Stimulated activated CD4-positive, alpha-beta T cell treated with anti-CD3 and anti-CD28 coated beads, Interleukin-1b, Interleukin-23, amount 100 ng/mL, for 4 hours (primary cell): ENCODE measurements at regions not wholly inside any gene's neighbourhood (a gene's known extent, or its start where the extent isn't known, plus 50 kb on each side); places are given as distances from the start of the nearest gene placed in this dataset.
A peak's percentile ranks its signal among the peaks of the same experiment; 100 is the strongest.
"Not testable (repeated sequence)": the region's sequence is repeated elsewhere in the genome, so short reads cannot be mapped to it uniquely, and the experiment has no call there.

Experiments used
- DNase-seq, 2 donors: peaks; one replicate each; pipeline ENCODE4 v3.0.0-alpha.2; 2020; ENCODE audit warnings: low read depth in 2 of 2

DNA sequence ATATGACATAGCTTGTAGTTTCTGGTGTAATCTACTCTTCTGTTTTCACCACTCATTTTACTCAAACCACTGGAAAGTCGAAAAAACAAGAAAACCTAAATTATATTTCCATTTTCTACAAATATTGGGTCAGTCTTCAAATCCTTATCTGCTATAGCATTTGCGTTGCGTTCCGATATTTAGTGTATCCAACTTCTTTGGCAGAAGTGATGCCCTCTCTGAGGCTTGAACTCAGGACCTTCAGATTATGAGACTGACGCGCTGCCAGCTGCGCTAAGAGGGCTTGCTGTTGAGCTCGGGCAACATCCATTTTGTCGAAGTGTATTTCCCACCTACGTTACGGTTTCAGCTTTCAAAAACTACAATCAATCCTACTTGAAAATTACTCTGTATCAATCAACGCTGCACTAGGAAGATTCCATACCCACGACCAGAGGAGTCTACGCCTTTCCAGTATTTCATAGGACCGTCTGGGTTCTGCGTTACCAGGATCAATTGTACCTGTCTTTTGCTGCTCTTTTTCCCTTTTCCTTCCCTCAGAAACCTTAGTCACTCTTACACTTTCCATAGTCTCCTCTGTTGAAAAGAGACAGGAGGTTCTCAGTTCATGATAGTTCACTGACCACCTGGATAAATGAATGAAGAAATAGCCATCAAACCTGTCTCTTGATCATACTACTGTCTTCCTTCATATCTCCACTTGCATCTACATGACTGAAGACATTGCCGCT is 140.5 kb upstream of the ZNF322 start:
- DNase-seq: not testable (repeated sequence)

- not testable (repeated sequence) for DNase-seq
These were observed 144.2 kb upstream of the ZNF322 start for GRCh38 chr6:26803762-26804161.

DNA sequence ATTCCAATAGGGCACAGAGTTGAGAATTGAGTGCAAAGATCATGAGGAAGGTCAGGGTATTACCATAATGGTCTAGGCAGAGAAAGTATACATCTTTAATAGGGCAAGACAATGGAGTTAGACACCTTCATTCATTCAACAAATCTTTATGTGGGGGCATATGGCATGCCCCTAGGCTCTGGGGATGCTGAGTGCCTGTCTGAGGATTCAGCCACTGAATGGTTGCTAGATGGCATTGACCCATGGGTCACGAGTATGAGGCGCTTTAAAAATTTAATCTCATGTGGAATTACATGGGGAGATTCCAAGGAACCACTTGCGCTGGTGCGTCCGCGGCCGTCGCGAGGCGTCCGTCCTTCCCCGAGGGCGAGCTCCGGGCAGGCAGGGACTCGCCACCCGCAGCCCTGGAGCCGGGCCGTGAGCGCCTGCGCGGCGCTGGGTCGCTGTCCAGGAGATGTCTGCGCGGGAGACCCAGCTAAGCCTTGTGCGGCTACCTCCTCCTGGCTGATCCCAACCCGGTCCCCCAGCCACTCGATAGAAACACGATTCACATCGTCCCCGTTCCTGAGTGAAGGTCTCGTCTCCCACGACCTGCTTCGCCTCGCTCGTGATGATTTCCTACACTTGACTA is 152.1 kb upstream of the ZNF322 start:
- not testable (repeated sequence) for DNase-seq

DNA sequence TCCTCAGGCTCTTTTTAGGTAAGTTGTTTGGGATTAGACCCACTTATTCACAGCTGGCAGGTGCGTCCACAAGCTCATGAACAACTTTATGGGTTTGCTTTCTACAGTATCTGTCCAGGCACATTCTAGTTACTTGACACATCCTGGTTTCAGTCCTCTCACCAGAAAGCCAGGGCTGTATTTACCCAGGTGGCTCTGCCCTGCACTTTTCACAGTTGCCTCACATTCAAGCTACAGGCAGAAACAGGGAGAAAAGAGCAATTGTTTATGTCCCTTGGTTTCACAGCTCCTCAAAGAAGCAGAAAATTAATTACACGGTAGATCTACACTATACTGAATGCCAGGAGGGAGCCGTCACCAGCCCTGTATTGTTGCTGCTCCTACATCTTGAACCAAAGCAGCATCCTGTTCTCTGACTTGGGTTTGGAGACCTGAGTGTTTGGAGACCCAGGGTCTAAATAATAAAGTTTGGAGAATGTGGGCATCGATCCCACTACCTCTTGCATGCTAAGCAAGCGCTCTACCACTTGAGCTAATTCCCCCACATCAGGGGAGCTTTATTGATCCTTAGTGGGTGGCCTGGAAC is 159.2 kb upstream of the ZNF322 start:
- not testable (repeated sequence) for DNase-seq

- DNase-seq: not testable (repeated sequence)
These were observed 168.4 kb upstream of the ZNF322 start for GRCh38 chr6:26827965-26828364.

DNA sequence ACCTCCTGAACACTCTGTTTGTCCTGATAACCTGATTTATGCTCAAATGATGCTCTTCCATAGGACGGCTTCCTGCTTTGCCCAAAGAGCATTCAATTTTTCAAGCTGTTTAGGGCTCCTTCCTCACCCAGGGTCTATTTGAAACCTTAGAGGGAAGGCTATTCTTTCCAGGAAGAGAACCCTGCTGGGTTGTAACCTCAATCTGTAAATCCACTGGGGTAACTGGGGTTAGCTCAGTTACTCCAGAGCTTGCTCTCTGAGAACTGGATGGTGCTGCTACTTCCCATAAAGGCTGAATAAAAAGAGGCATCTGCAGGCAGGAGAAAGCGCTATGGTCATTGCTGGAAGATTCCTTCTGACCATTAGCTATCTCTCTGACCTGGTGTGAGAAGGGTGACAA is 169.9 kb upstream of the ZNF322 start:
- DNase-seq: not testable (repeated sequence)

DNA sequence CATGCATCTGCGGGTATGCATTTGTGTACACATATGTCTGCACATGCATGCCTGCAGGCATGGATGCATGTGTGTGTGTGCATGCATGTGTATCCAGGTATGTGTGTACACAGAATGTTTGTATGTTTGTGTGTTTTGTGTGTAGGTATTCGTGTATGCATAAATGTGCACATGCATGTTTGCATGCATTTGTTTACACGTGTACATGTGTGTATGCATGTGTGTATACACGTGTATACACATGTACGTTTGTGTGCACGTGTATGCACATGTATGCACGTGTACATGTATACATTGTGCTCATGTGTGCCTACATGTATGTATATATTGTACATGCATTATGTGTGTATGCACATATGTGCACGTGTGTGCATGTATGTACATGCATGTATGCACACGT is 171.4 kb upstream of the ZNF322 start:
- not testable (repeated sequence) for DNase-seq

DNA sequence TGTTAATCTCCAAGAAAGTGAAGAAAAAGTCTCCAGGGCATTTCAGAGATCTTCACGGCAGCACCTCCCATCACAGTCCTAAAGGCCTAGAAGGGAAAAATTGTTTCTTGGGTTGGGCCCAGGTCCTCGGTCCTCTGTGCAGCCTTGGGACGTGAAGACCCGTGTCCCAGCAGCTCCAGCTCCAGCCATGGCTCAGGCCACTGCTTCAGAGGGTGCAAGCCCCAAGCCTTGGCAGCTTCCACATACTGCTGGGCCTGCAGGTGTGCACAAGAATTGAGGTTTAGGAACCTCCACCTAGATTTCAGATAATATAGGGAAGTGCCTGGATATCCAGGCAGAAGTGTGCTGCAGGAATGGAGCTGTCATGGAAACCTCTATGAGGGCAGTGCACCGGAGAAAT is 176.2 kb upstream of the ZNF322 start:
- DNase-seq: not testable (repeated sequence)

GRCh38 chr6:26836657-26837056 is 177.1 kb upstream of the ZNF322 start:
- DNase-seq: not testable (repeated sequence)

- not testable (repeated sequence) for DNase-seq
These were observed 185.3 kb upstream of the ZNF322 start for GRCh38 chr6:26844823-26845222.

DNA sequence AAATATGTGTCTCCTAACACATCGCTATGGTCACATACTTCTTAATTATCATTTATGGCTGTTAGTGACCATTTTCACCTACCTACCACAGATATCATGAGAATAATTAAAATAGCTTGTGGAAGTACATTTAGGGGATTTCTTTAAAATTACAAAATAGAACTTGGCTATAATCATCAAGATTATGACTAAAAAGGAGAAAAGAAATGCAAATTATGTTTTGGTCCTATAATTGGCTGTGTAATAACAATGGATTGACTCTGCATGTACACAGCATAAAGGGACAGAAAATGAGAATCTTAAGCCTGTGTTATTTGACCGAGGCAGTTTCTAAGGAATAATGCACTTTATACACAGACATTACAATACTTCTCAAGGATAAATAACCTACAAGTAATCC is 197.7 kb upstream of the ZNF322 start:
- DNase-seq: not testable (repeated sequence)

DNA sequence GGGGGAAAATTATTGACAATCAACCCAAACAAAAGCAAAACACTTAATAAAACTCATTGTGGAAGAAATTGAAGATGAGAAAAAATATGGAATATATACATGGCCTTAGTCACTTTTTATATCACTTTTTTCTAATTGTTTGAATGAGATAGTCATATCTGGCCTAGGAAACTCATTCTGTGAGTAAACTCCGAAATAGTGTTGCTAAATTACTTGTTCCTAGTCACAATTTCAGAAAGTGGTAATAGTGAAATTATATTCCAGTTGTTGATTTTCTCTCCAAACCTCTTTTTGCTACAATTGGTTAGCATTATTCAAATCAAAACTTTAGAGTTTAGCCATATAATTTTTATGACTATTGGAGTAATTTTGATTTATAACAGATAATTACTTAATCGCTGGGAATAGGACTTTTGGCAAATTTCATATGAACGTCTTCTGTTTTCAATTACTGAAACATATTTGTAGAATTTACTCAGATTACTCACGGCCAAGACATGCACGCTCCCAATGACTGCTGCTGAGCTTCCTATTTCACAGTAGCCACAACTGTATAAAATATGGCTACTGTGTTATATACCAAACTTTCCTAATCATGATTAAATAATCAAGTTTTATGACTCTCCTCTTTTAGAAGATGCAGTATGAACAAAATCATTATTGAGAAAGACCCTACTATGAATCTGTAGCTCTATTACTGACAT is 199.7 kb upstream of the ZNF322 start:
- DNase-seq: not testable (repeated sequence)

DNA sequence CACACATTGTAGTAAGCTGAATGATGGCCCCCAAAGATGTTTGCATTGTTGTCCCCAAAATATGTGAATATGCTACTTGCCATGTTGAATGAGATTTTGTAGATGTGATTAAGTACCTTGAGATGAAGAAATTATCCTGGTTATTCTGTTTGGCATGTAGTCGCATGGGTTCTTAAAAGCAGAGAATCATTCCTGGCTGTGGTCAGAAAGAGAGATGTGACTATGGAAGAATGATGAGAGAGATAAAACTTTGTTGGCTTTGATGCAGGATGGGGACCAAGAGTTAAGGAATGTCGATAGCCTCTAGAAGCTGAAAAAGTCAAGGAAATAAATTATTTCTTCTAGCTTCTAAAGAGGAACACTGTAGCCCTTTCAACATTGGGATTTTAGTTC is 200.2 kb upstream of the ZNF322 start:
- DNase-seq: not testable (repeated sequence)

DNA sequence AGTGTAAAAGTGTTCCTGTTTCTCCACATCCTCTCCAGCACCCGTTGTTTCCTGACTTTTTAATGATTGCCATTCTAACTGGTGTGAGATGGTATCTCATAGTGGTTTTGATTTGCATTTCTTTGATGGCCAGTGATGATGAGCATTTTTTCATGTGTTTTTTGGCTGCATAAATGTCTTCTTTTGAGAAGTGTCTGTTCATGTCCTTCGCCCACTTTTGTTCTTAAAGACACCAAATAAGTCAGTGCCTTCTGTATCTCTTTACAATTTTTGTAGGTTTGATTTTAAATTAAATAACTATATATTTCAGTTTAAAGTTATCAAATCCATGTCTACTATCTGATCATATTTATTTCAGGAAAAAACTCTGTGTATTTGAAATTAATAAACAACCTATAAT is 202.4 kb upstream of the ZNF322 start:
- DNase-seq: not testable (repeated sequence)

GRCh38 chr6:26863641-26864040 is 204.1 kb upstream of the ZNF322 start:
- DNase-seq: not testable (repeated sequence)

DNA sequence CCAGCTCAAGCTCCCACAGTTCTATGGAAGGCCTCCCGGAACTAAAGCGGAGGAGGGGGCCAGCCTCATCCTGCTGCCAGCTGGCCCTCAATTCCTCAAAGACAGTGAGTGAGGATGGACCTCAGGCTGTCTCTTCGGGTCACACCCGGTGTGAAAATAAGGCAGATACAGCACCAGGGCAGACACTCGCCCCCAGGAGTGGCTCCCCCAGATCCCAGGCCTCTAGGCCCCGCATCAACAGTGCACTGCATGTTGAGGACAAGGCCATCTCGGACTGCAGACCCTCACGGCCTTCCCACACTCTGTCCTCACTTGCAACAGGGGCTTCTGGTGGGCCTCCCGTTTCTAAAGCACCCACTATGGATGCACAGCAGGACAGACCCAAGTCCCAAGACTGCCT is 239.2 kb upstream of the ZNF322 start:
- not testable (repeated sequence) for DNase-seq

DNA sequence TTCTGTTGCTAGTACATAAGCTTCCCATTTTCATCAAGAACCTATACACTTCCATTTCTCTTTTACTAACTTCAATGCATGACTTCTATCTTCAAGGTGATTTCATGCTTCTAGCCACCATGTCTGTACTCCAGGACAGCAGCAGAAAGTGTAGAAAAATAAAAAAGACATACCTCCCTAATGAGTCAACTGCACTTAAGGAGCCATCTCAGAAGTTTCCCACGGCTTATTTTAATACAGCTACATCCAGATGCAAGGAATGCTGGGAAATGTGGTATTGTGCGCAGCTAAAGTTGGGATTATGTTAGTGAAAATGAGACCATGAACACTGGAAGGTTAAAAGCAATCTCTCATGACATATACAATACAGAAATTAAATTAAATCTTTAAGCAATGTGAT is 264.7 kb upstream of the ZNF322 start:
- DNase-seq: not testable (repeated sequence)

DNA sequence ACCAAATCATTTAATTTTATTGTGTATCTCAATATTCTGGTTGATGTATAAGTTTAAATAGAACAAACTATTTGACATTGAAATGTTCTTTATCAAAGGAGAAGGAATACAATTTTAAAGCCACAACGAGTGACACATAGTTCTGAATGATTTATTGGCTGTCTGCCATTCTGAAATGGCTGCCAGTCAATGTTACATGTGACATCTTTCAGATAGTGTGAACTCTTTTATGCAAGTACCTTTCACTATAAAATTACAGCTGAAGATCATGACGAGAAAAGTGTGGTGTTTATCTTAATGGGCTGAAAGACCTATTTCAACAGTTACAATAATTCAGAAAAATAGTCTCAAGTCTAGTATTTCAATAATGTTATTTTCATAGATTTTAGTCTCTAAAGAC is 268.6 kb upstream of the ZNF322 start:
- not testable (repeated sequence) for DNase-seq

DNA sequence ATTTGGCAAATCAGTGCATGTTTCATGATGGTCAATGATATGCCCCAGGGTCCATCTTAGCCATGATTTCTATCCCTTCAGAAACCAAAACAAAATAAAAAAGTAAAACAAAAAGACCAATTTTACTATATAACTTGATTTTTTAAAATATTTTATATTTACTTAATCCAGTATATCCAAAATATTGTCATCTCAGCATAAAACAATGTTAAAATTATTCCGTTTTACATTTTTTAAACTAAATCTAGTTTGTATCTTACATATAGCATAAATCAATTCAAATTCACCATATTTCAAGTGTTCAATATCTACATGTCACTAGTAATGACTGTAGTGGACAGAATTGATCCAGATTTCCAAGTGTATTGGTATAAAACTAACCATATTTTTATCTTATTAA is 277.7 kb upstream of the ZNF322 start:
- not testable (repeated sequence) for DNase-seq

- DNase-seq: not testable (repeated sequence)
These were observed 291.7 kb upstream of the ZNF322 start for GRCh38 chr6:26951211-26951610.

- peak; percentile 3 to 4 for DNase-seq
These were observed 291.4 kb upstream of the PRSS16 start for GRCh38 chr6:26956078-26956600.

- peak; percentile 65 to 78 for DNase-seq
These were observed 290.8 kb upstream of the PRSS16 start for GRCh38 chr6:26956601-26957184.
